ENCODE measurements at regions not wholly inside any gene's neighbourhood (a gene's known extent, or its start where the extent isn't known, plus 50 kb on each side); places are given as distances from the start of the nearest gene placed in this dataset.

- H3K4me2 ChIP-seq: peak overlapping the region; percentile 48; the same call in 1 of the 3 replicates
- 36% methylated on average over 6 of the region's 6 CpGs for WGBS (ENCODE audit: missing lambda C conversion rate)
- CTCF ChIA-PET: interaction anchor here (0.7 kb wide), 1 partner anchor 16 kb away, joined by 4 read pairs; no protein-coding TSS in a partner anchor
- TF ChIP-seq RCOR1 (IDR thresholded peaks at IDR 0.05; ENCODE audit: low read depth, low read length) (no peak), NR3C1 (IDR thresholded peaks at IDR 0.05) (no peak), CEBPB (IDR thresholded peaks at IDR 0.05) (no peak), MAX (IDR thresholded peaks at IDR 0.05) (no peak), KDM5A (IDR thresholded peaks at IDR 0.05) (no peak), CBX8 (IDR thresholded peaks at IDR 0.05) (no peak), MYC (IDR thresholded peaks at IDR 0.05; ENCODE audit: borderline replicate concordance, low read length) (no peak), REST (IDR thresholded peaks at IDR 0.05) (no peak), SREBF2 (IDR thresholded peaks at IDR 0.05) (no peak), BCL3 (IDR thresholded peaks at IDR 0.05) (no peak), RNF2 (IDR thresholded peaks at IDR 0.05; ENCODE audit: borderline replicate concordance, low read depth) (no peak), CTCF (IDR thresholded peaks at IDR 0.05) (no peak), HMGXB4 (CRISPR knock-in tag; IDR thresholded peaks at IDR 0.05; ENCODE audit: borderline replicate concordance) (no peak), E2F6 (IDR thresholded peaks at IDR 0.05; ENCODE audit: borderline replicate concordance, low read depth) (no peak), ESRRA (IDR thresholded peaks at IDR 0.05; ENCODE audit: borderline replicate concordance, low read length) (no peak), EHF (CRISPR knock-in tag; IDR thresholded peaks at IDR 0.05) (no peak), EHMT2 (IDR thresholded peaks at IDR 0.05; ENCODE audit: low read depth) (no peak), RARB (CRISPR knock-in tag; IDR thresholded peaks at IDR 0.05) (no peak), SMC3 (IDR thresholded peaks at IDR 0.05) (no peak)
- FAIRE-seq: no peak
- DNase-seq (ENCODE audit: low read depth in 1 of 2, low spot score in 1 of 2): no peak
- peak overlapping the region in 1 of 2 experiments; percentile 40; a peak in 1 of 6 replicates for H3K27ac ChIP-seq
- no peaks in the 10 kb centered on the region for H3K9me3 ChIP-seq
- no peak overlapping the region for H3K4me3 ChIP-seq
- POLR2A ChIA-PET: no interaction called here
- peaks cover 14% of the 10 kb centered on the region; the same call in 1 of the 3 replicates for H3K4me1 ChIP-seq
- ATAC-seq: no peak
These were observed 218.6 kb downstream of the URB2 start for GRCh38 chr1:229844675-229845074.
